Ovary (tissue), 3 donors: ENCODE measurements at regions not wholly inside any gene's neighbourhood (a gene's known extent, or its start where the extent isn't known, plus 50 kb on each side); places are given as distances from the start of the nearest gene placed in this dataset.

Source experiments
- CTCF ChIP-seq, 3 donors: fragments of 450-650 bp in 2 of 3; fragments of 200-600 bp in 1 of 3; IDR thresholded peaks; one replicate each; pipeline versions ENCODE4 v1.5.1 to v1.8.0; 2016 to 2022; ENCODE audit warnings: antibody characterized with exemption in 3 of 3, mild to moderate bottlenecking in 1 of 3
- EP300 ChIP-seq: sonication (generic); formaldehyde crosslinking; IDR thresholded peaks from one replicate; pipeline ENCODE4 v1.6.1; 2017; ENCODE audit warnings: antibody characterized with exemption
- POLR2A ChIP-seq: fragments of 450-650 bp; IDR thresholded peaks from one replicate; pipeline ENCODE4 v1.6.1; 2017; ENCODE audit warnings: antibody characterized with exemption, mild to moderate bottlenecking, moderate library complexity
- donor health status: DM: no; HTN: no; CAD: no.

GRCh38 chr5:155759984-155760383 lies 567.0 kb upstream of the SGCD start:
- TF ChIP-seq EP300, result no peak
- no peak for TF ChIP-seq CTCF (IDR thresholded peaks at IDR 0.05)
- TF ChIP-seq POLR2A, result no peak
